NCI-H2171 treated with DMSO at 0.1 percent for 48 hours (cell line): ENCODE measurements at regions not wholly inside any gene's neighbourhood (a gene's known extent, or its start where the extent isn't known, plus 50 kb on each side); places are given as distances from the start of the nearest gene placed in this dataset.
"Not testable (repeated sequence)": the region's sequence is repeated elsewhere in the genome, so short reads cannot be mapped to it uniquely, and the experiment has no call there.

Experiments used
- DNase-seq: peaks from one replicate; lab custom pipeline; 2025; lab: John Stamatoyannopoulos, UW

- not testable (repeated sequence) for DNase-seq
These were observed 118.8 kb upstream of the PRICKLE1 start for GRCh38 chr12:42708374-42708773.

GRCh38 chr12:42707312-42708226 is 118.0 kb upstream of the PRICKLE1 start:
- DNase-seq: no peak

GRCh38 chr12:42706321-42706720 is 116.8 kb upstream of the PRICKLE1 start:
- DNase-seq: no peak

- no peak for DNase-seq
These were observed 116.3 kb upstream of the PRICKLE1 start for GRCh38 chr12:42705863-42706262.

- DNase-seq: no peak
These were observed 115.4 kb upstream of the PRICKLE1 start for GRCh38 chr12:42704810-42705401.

- no peak for DNase-seq
These were observed 114.8 kb upstream of the PRICKLE1 start for GRCh38 chr12:42704340-42704739.

GRCh38 chr12:42701084-42701483 is 111.5 kb upstream of the PRICKLE1 start:
- DNase-seq: no peak

GRCh38 chr12:42698213-42698612 is 108.7 kb upstream of the PRICKLE1 start:
- no peak for DNase-seq

- no peak for DNase-seq
These were observed 107.0 kb upstream of the PRICKLE1 start for GRCh38 chr12:42696406-42697149.

- DNase-seq: no peak
These were observed 106.0 kb upstream of the PRICKLE1 start for GRCh38 chr12:42695490-42695995.

- no peak for DNase-seq
These were observed 103.2 kb upstream of the PRICKLE1 start for GRCh38 chr12:42692749-42693148.

- no peak for DNase-seq
These were observed 102.5 kb upstream of the PRICKLE1 start for GRCh38 chr12:42691991-42692557.

- no peak for DNase-seq
These were observed 100.7 kb upstream of the PRICKLE1 start for GRCh38 chr12:42690264-42690663.

- DNase-seq: no peak
These were observed 100.2 kb upstream of the PRICKLE1 start for GRCh38 chr12:42689699-42690098.

GRCh38 chr12:42686514-42687172 is 97.1 kb upstream of the PRICKLE1 start:
- no peak for DNase-seq

GRCh38 chr12:42684802-42685071 is 95.2 kb upstream of the PRICKLE1 start:
- DNase-seq: no peak

- DNase-seq: no peak
These were observed 94.6 kb upstream of the PRICKLE1 start for GRCh38 chr12:42683933-42684801.

GRCh38 chr12:42683266-42683665 is 93.7 kb upstream of the PRICKLE1 start:
- no peak for DNase-seq

GRCh38 chr12:42679466-42679865 is 89.9 kb upstream of the PRICKLE1 start:
- DNase-seq: no peak

GRCh38 chr12:42677461-42677860 is 87.9 kb upstream of the PRICKLE1 start:
- DNase-seq: no peak

GRCh38 chr12:42673535-42673934 is 84.0 kb upstream of the PRICKLE1 start:
- DNase-seq: no peak
